HG03066 (cell line): ENCODE measurements at regions not wholly inside any gene's neighbourhood (a gene's known extent, or its start where the extent isn't known, plus 50 kb on each side); places are given as distances from the start of the nearest gene placed in this dataset.
"Not testable (repeated sequence)": the region's sequence is repeated elsewhere in the genome, so short reads cannot be mapped to it uniquely, and the experiment has no call there.

Experiments used
- ATAC-seq: cut with Tn5 transposase; IDR thresholded peaks from one replicate; pipeline ENCODE4 v1.9.1; 2021; ENCODE audit warnings: low read depth; ENCODE audit not compliant: unreplicated experiment

DNA sequence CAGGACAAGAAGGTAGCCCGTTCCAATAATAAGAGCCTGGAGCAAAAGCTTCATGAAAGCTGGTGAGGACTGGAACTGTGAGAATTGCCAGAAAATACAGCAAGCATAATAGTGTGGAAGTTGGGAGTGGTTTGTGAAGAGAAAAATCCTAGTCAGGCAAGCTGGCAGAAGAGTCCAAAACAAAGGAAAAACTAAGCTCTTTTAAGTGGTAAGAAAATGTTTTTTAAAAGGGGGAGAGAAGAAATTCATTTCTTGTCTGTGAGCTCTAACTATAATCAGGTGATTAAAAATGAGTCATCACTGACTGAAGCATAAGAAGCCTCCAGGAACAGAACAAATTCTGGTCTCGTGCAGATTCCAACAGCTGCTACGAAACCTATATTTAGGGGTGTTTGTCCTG is 102.6 kb downstream of the CAAP1 start:
- no peak for ATAC-seq

- ATAC-seq: no peak
Observed at GRCh38 chr9:26786564-26786963, 106.0 kb downstream of the CAAP1 start.

DNA sequence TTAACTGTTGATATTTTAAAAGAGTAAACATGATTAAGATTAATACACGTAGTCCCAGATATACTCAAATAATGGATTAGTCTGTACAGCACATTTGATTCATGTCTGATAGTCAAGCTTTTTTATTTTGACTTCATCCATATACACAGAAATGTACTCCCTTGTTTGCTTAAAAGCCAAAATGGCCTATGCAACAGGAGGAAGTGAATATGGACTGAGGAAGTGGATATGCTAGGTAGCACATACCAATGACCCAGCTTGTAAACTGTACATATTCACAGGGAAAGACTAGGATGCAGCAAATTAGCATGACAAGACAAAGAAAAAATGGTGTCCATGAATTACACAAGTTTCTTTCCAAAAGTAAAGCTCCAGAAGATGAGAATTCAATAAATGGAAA is 109.7 kb downstream of the CAAP1 start:
- ATAC-seq: no peak

DNA sequence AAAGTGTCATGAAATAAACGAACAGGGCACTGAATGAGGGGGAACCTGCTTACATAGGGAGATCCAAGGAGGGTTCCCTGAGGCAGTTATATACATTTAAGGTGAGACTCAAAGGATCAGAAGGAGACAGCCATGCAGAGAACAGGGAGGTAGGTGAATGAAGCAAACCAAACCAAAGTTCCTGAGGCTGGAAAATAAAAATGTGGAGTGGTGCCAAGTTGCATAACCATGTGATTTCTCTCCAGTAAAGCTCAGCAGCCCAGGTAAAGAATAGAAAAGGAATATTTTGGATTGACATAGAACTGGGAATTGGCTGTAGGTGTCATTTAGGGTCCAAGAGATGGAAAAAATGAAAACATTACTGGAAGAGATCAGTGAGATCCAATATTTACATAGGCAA is 110.7 kb downstream of the CAAP1 start:
- ATAC-seq: no peak

GRCh38 chr9:26780307-26780706 is 112.3 kb downstream of the CAAP1 start:
- not testable (repeated sequence) for ATAC-seq

DNA sequence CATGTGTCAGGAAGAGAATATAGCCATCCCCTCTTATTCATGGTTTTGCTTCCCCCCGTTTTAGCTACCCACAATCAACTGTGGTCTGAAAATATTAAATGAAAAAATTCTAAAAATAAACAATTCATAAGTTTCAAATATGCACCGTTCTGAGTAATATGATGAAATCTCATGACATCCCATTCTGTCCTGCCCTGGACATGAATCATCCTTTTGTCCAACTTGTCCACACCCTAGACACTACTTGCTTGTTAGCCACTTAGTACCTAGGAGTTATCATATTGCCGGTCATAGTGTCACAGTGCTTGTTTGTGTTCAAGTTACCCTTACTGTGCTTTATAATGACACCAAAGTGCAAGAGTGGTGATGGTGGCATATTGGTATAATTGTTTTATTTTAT is 113.5 kb downstream of the CAAP1 start:
- ATAC-seq: no peak

DNA sequence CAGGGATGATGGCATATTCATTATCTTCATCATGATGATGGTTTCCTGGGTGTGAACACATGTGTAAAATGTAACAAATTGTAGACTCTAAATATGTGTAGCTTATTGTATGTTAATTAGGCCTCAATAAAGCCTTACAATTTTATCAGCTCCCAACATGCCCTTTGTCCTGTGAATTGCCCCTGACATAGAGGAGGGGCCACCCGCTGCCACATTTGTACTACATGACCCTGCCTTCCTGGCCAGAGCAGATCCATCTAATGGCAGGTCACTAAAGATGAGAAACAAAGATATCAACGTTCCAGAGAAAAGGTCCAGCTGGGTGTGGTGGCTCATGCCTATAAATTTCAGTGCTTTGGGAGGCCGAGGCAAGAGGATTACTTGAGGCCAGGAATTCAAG is 117.2 kb downstream of the CAAP1 start:
- ATAC-seq: no peak

GRCh38 chr9:26773056-26773455 is 119.5 kb downstream of the CAAP1 start:
- no peak for ATAC-seq

- ATAC-seq: no peak
Observed at GRCh38 chr9:26770821-26771220, 121.8 kb downstream of the CAAP1 start.

DNA sequence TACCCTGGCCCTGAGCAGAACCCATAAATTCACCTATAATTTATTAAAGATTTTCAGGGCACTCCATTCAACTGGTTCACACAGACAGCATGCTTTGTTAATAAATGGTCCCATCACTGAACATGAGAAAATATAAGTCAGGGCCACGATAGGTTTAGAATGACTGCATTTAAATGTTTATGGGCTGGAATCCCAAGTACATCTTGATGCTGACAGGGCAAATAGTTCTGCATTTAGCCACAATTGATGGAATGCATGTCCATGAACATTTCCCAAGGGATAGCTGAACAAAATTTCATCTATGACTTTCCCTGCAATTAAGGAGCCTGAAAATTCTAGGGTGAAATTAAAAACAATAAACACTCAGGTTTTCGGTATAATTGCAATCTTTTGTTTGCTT is 124.5 kb downstream of the CAAP1 start:
- no peak for ATAC-seq

DNA sequence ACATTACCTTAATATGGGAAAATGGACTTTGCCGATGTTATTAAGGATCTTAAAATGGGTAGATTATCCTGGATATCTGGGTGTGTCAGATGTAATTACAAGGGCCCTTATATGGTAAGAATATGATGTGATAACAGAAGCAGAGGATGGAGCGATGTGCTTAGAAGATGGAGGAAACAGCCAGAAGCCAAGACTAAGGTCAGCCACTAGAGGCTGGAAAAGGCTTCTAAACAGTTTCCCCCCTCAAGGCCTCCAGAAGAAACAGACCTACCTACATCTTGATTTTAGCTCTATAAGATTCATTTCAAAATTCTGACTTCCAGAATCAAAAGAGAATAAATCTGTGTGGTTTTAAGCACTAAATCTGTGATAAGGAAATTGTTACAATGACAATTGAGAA is 131.9 kb downstream of the CAAP1 start:
- no peak for ATAC-seq

DNA sequence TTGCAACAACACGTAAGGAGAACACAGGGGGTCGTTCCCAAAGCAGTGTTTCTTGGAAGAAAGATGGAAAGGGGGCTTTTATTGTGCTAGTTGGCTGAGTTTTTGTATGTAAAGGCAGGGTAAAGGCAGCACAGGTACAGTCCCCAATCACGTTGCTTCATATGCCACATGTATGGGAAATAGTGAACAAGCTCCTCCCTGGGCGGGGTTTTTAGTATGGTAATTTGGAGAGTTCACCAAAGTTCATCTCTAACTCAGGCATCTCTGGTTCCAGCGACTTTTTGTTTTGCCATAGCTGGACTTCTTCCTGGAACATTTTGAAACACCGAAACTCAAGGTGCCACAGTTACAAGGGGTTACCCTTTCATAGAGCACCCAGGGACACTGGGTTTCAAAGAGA is 133.9 kb downstream of the CAAP1 start:
- ATAC-seq: no peak

GRCh38 chr9:26756881-26757280 is 135.7 kb downstream of the CAAP1 start:
- ATAC-seq: no peak

GRCh38 chr9:26755476-26755875 is 137.1 kb downstream of the CAAP1 start:
- ATAC-seq: no peak

DNA sequence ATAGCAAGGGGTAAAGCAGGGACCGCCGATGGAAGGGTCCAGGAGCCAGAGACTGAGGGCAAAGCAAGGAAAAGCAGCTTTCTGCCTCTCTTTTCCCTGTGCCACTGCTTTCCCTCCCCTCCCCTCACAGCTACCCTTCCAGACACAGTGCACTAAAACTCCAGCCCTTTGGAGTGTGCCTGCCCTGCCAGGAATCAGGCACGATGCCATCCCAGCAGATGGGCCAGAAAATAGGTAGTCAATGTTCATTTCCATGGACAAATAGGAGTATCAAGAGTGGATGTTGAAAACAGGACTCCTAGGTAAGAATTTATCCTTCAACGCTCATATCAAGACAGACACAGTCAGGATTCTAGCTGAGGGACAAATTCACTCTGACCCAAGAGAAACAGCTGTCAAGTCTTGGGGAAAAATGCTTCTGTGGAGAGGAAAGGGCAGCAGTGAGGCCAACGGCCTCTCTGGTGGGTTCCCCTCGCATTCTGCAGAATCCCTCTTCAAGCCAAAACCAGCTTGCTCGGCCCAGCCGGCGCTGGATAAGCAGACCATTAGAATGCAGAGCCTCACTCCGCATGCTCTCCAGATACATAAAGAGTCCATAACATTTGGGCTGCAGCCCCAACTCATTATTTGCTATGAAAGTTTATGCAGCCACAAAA is 138.0 kb downstream of the CAAP1 start:
- no peak for ATAC-seq

DNA sequence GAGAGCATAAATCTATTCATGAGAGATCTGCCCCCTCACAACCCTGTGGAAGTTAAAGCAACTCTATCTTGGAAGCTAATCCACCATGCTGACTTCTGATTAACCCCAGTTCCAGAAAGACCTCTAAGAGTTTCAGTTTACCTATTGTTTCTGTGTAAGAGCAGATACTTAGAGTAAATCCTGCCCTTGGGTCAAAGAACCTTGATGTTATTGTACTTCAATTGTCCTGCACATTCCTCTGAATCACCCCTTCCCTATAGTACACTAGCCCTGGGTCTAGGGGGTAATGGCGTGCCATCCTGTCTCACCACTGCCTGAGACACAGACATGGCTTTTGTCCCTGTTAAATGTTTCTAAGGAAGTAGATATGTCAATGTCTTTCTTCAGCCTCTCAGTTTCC is 138.6 kb downstream of the CAAP1 start:
- ATAC-seq: no peak

- ATAC-seq: no peak
Observed at GRCh38 chr9:26750162-26750561, 142.4 kb downstream of the CAAP1 start.

- ATAC-seq: no peak
Observed at GRCh38 chr9:26748449-26749058, 144.0 kb downstream of the CAAP1 start.

GRCh38 chr9:26747611-26748010 is 145.0 kb downstream of the CAAP1 start:
- ATAC-seq: no peak

DNA sequence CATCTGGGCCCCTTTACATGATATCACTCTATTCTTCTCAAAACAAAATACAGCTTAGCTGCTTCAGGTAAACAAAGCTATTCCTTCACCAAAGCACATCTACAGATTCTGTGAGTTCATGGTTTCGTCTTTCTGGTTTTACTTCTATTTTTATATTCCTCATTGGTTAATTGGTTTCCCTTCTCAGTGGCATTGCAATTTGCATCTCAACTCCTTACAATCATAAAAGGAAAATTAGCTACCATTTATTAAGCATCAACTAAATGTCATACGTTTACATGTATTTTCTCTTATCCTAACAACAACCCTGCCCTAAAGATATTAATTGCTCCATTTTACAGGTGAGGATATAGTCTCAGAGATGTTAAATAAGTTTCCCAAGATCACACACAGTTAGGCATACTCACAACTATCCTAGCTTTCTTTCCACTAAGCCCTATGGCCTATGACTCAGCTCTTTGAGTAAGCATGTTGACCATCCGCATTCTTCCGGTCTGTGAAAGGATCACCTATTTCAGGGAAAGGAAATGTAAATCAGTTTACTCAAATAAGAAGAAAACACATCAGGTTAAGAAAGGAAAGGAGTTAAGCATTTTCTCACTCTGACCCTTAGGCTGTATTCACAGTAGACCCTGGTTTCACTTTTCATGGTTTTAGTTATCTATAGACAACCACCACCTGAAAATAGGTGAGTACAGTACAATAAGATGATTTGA is 146.1 kb downstream of the CAAP1 start:
- ATAC-seq: peak; percentile 85

DNA sequence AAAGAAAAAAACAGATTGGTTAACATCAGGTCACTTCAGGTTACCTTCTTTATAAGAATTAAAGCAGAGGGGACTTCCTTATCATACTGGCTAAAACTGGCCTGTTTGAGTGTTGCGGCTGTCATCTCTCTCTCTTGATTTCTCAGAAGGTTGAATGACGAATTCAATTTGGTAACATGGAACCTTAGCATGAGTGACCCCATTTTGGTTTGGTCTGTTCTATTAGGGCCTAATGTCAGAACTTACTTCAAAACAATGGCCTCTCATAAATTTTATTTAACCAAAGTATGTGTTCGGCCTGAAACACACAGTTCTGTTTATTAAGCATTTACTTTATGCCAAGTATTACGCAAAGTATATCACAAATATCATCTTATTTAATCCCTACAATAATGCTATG is 147.5 kb downstream of the CAAP1 start:
- no peak for ATAC-seq
